ENCODE measurements at regions not wholly inside any gene's neighbourhood (a gene's known extent, or its start where the extent isn't known, plus 50 kb on each side); places are given as distances from the start of the nearest gene placed in this dataset.

GRCh38 chr7:84256571-84256971 lies 62.0 kb upstream of the SEMA3A start (continued):
- no peak for TF ChIP-seq CBX3 (IDR thresholded peaks at IDR 0.05; ENCODE audit: low read depth)
- TF ChIP-seq ZFX (IDR thresholded peaks at IDR 0.05): no peak
- no peak for TF ChIP-seq POLR2AphosphoS5 (IDR thresholded peaks at IDR 0.05; ENCODE audit: low read depth, low read length)
- no peak for TF ChIP-seq SP1 (IDR thresholded peaks at IDR 0.05; ENCODE audit: low read depth)
- TF ChIP-seq SRF (IDR thresholded peaks at IDR 0.05; ENCODE audit: low read depth): no peak
- TF ChIP-seq EGR1 (IDR thresholded peaks at IDR 0.05; ENCODE audit: low read depth): no peak

- H3K4me2 ChIP-seq (ENCODE audit: low read length): no peak overlapping the region
- ChIA-PET RAD21 (ENCODE audit: low non-redundant PET in 1 of 2, low total read pairs in 2 of 2, uncharacterized antibody in 2 of 2, unreplicated experiment in 2 of 2) (no interaction called here), CTCF (no interaction called here)
Observed at GRCh38 chr7:84251277-84251781, 56.7 kb upstream of the SEMA3A start.

GRCh38 chr7:84250452-84250851 lies 55.9 kb upstream of the SEMA3A start:
- Histone ChIP-seq H3K4me1 (ENCODE audit: control insufficient read depth in 1 of 2, insufficient read depth in 2 of 2, low read length in 2 of 2) (peaks cover 0 to 4% of the 10 kb centered on the region in 2 experiments; a peak in 2 of 4 replicates), H2AFZ (ENCODE audit: low read depth, low read length, poor library complexity, severe bottlenecking) (no peak overlapping the region), H3K79me2 (ENCODE audit: insufficient read depth, low read length) (no peaks in the 10 kb centered on the region), H3K4me2 (ENCODE audit: low read length) (no peak overlapping the region), H3K27me3 (ENCODE audit: insufficient read depth, low read length) (no peaks in the 10 kb centered on the region), H3K36me3 (ENCODE audit: control insufficient read depth in 1 of 2, insufficient read depth in 2 of 2, low read length in 2 of 2) (no peaks in the 10 kb centered on the region), H3K9ac (ENCODE audit: low read length) (no peak overlapping the region), H3K9me3 (ENCODE audit: control insufficient read depth in 1 of 2, insufficient read depth in 1 of 2, low read depth in 1 of 2, low read length in 2 of 2) (no peaks in the 10 kb centered on the region; a peak in 1 of 4 replicates), H3K27ac (ENCODE audit: low read depth, low read length) (no peak overlapping the region), H3K9me2 (ENCODE audit: insufficient read depth) (no peaks in the 10 kb centered on the region), H3K4me3 (replicated peaks in 1 of 2; ENCODE audit: low read depth in 1 of 2, low read length in 2 of 2) (no peak overlapping the region), H4K20me1 (ENCODE audit: insufficient read depth) (no peaks in the 10 kb centered on the region)
- intact Hi-C loops (cut with micrococcal nuclease): no loop called here
- no TSS peak for BruUV-seq (replicated peaks)
- no peak for ATAC-seq
- ChIA-PET CTCF (no interaction called here), RAD21 (ENCODE audit: low non-redundant PET in 1 of 2, low total read pairs in 2 of 2, uncharacterized antibody in 2 of 2, unreplicated experiment in 2 of 2) (no interaction called here), POLR2A (no interaction called here)
- no peak for DNase-seq (ENCODE audit: low read depth, low spot score)
- TF ChIP-seq SRF (IDR thresholded peaks at IDR 0.05; ENCODE audit: low read depth) (no peak), SP1 (IDR thresholded peaks at IDR 0.05; ENCODE audit: low read depth) (no peak), POLR2AphosphoS5 (IDR thresholded peaks at IDR 0.05; ENCODE audit: low read depth, low read length) (no peak), YY1 (IDR thresholded peaks at IDR 0.05; ENCODE audit: extremely low read depth, insufficient replicate concordance, low read depth, low read length) (no peak)
- TF ChIP-seq, protein P1, sequence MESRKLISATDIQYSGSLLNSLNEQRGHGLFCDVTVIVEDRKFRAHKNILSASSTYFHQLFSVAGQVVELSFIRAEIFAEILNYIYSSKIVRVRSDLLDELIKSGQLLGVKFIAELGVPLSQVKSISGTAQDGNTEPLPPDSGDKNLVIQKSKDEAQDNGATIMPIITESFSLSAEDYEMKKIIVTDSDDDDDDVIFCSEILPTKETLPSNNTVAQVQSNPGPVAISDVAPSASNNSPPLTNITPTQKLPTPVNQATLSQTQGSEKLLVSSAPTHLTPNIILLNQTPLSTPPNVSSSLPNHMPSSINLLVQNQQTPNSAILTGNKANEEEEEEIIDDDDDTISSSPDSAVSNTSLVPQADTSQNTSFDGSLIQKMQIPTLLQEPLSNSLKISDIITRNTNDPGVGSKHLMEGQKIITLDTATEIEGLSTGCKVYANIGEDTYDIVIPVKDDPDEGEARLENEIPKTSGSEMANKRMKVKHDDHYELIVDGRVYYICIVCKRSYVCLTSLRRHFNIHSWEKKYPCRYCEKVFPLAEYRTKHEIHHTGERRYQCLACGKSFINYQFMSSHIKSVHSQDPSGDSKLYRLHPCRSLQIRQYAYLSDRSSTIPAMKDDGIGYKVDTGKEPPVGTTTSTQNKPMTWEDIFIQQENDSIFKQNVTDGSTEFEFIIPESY (IDR thresholded peaks at IDR 0.05; ENCODE audit: extremely low read depth, insufficient replicate concordance, low read length): no peak

More at GRCh38 chr7:84251277-84251781, 56.7 kb upstream of the SEMA3A start:
- Histone ChIP-seq H3K4me1 (ENCODE audit: control insufficient read depth in 1 of 2, insufficient read depth in 2 of 2, low read length in 2 of 2) (no peaks in the 10 kb centered on the region), H3K27ac (ENCODE audit: low read depth, low read length) (no peak overlapping the region), H3K79me2 (ENCODE audit: insufficient read depth, low read length) (no peaks in the 10 kb centered on the region), H2AFZ (ENCODE audit: low read depth, low read length, poor library complexity, severe bottlenecking) (no peak overlapping the region), H3K36me3 (ENCODE audit: control insufficient read depth in 1 of 2, insufficient read depth in 2 of 2, low read length in 2 of 2) (no peaks in the 10 kb centered on the region), H3K9me3 (ENCODE audit: control insufficient read depth in 1 of 2, insufficient read depth in 1 of 2, low read depth in 1 of 2, low read length in 2 of 2) (no peaks in the 10 kb centered on the region), H3K9ac (ENCODE audit: low read length) (no peak overlapping the region), H3K4me3 (replicated peaks in 1 of 2; ENCODE audit: low read depth in 1 of 2, low read length in 2 of 2) (no peak overlapping the region), H3K9me2 (ENCODE audit: insufficient read depth) (no peaks in the 10 kb centered on the region), H4K20me1 (ENCODE audit: insufficient read depth) (no peaks in the 10 kb centered on the region), H3K27me3 (ENCODE audit: insufficient read depth, low read length) (no peaks in the 10 kb centered on the region)
- intact Hi-C loops (cut with micrococcal nuclease): no loop called here
- ATAC-seq (no peak), DNase-seq (ENCODE audit: low read depth, low spot score) (no peak)
- POLR2A ChIA-PET: no interaction called here
- TF ChIP-seq SRF (IDR thresholded peaks at IDR 0.05; ENCODE audit: low read depth): no peak
- no TSS peak for BruUV-seq (replicated peaks)

Measured in HCT116 (cell line).